Left renal cortex interstitium (tissue), 4 donors: ENCODE measurements at regions not wholly inside any gene's neighbourhood (a gene's known extent, or its start where the extent isn't known, plus 50 kb on each side); places are given as distances from the start of the nearest gene placed in this dataset.

Source experiments
- DNase-seq, 4 donors: peaks; one replicate each; pipeline ENCODE4 v3.0.0-alpha.2; 2013; ENCODE audit warnings: low read depth in 4 of 4, low spot score in 2 of 4, missing footprints in 1 of 4

DNA sequence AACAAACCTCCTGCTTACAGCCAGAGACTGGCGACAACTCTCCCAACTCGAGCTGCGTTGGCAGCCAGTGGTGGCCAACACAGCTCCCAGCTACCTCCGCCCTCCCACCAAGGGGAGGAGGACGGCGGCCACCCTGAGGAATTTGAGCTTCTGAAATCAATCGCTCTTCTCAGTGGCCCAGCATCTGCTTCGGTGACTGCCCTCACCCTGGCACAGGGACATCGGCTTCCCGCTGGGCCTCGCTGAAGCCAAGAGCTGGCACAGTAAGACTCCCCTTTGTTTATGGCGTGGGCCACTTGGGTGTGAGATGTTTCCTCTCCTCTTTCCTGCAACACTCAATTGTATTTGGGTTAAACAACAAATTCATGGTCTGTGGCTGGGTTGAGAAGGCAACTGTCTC lies 136.2 kb downstream of the ZBTB18 start:
- DNase-seq: no peak

GRCh38 chr1:244191581-244191980 lies 140.5 kb downstream of the ZBTB18 start:
- DNase-seq: no peak

- DNase-seq: no peak
Observed at GRCh38 chr1:244192325-244192724, 141.2 kb downstream of the ZBTB18 start.

DNA sequence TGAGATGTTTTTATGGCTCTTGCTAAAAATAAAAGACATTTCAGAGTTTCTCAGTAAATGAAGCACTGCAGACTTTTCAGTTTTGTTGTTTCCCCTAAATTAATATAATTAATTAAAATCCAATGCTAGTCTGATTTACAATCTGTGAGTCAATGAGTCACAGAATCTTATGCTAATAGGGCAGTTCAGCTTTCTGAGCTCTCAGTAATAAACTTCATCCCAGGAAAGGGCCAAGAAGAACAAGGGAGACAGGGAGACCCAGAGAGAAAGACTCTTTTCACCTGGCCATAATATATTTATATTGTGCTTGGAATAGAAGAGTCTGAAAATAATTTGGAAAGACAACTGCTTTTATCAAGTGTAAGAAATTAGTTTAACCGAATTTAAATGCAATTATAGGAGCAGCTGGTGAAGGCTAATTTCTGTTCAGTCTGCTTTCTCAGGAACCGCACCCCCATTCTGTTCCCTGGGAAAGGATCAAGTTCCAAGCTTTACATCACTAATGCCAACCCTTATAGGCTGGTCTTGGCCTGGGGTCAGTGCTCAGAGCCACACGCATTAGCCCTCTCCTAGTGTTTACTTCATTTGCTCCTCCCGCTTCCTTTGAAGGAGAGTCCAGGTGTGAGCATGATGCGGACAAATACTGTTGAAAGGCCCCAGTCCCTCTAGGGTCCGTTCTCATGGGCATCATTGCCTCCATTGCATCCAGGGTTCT lies 145.6 kb downstream of the ZBTB18 start:
- no peak for DNase-seq

GRCh38 chr1:244197851-244198375 lies 146.8 kb downstream of the ZBTB18 start:
- DNase-seq: no peak

GRCh38 chr1:244199902-244200301 lies 148.8 kb downstream of the ZBTB18 start:
- DNase-seq: no peak

- DNase-seq: no peak
Observed at GRCh38 chr1:244200596-244200995, 149.5 kb downstream of the ZBTB18 start.

GRCh38 chr1:244201750-244202149 lies 150.7 kb downstream of the ZBTB18 start:
- DNase-seq: no peak

DNA sequence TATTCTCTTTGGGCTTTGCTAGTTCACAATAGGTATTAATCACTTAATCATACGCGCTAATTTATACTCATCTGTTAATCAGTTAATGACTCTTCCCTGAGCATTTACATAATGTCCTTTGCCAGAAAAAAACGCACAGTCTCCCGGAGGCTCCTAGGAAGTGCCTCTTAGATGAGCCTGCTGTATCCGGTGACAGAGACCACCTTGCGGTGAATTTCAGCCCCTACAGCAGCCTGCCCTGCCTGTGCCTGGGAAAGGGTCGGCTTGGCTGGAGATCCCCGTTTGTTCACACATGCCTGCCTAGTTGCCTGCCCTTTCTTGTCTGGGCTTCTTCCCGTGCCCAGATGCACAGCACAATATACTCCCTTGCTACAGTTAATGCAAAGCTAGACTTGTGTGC lies 152.9 kb downstream of the ZBTB18 start:
- no peak for DNase-seq

DNA sequence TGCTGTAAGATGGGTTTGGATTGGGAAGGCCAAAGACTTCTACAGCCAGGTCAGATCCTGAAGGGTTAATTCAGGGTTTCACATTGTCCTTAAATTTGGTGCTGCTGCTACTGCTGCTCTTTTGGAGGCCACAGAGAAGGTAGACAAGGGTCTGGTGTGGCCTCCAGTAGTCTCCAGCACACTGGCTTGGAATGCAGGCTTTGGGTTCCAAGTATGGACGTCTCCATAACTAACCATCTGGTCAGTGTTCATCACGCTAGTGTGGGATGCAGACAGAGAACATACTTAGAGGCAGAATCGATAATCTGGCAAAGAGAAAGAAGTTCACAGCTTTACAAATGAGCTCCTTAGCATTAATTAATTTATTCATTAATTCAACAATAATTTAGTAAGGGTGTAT lies 154.1 kb downstream of the ZBTB18 start:
- DNase-seq: no peak

DNA sequence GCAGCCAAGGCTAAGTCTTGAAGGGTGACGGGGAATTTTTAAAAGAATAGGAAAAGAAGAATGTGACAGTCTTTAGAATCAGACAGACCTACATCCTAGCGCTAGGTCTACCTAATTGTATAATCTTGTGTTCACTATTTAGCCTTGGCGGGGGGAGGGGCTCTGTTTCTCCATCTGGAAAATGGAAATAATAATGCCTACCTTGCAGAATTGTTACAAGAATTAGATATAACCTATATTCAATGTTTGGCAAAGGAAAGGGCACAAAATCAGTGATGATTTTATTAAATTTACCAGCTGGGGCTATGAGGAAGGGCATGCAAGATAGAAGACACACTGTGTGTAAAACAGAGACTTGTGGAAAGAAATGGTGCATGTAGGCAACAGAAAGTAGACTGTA lies 154.8 kb downstream of the ZBTB18 start:
- no peak for DNase-seq

GRCh38 chr1:244207042-244207934 lies 156.2 kb downstream of the ZBTB18 start:
- no peak for DNase-seq

GRCh38 chr1:244207935-244208244 lies 156.8 kb downstream of the ZBTB18 start:
- DNase-seq: no peak

GRCh38 chr1:244209955-244210354 lies 158.9 kb downstream of the ZBTB18 start:
- no peak for DNase-seq

DNA sequence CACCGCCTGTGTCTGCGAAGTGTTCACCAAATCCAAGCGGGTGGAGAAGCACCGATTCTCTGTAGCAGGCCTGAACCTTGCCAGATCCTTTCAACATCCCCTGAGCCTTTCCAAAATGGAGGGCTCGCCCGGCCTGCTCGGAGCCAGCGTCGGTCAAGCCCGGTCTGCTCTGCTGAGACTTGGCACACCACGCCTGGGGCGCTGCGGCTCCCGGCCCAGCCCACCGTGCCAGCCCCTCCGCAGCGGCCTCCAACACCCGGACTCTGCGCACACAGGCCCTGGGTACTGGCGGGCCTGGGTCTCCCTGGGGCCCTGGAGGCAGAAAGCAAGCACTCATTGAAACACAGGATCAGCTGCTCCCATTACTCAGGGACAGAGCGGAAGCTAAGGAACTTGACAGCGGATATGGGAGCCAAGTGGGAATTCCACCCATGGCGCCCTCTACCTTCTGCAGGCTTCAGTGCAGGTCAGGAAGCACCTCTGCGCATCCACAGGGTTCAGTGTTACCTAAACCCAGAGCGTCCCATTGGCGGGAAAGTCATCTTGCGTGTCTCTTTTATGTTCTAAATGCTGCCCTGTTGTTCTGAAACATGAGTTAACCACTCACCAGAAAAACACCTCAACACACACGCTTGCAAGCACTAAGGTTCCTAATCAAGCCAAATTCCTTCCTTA lies 159.9 kb downstream of the ZBTB18 start:
- no peak for DNase-seq

DNA sequence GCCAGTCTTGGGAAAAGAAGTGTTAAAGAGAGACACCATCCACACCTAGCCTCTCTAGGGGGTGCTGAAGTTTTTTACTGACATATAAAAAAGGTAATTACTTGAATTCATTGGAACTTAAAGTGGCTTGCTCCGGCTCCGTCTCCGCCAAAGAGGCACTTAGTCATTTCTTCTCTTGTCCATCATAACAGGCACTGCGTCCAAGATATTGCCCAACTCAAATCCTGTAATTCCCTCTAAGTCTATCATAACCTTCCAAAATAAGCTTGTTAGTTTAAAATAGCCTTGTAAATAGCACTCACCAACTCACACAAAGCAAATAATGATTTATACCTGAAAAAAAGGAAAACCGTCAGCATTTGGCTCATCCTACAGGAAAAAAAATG lies 160.5 kb downstream of the ZBTB18 start:
- no peak for DNase-seq

- DNase-seq: no peak
Observed at GRCh38 chr1:244212219-244212618, 161.1 kb downstream of the ZBTB18 start.

DNA sequence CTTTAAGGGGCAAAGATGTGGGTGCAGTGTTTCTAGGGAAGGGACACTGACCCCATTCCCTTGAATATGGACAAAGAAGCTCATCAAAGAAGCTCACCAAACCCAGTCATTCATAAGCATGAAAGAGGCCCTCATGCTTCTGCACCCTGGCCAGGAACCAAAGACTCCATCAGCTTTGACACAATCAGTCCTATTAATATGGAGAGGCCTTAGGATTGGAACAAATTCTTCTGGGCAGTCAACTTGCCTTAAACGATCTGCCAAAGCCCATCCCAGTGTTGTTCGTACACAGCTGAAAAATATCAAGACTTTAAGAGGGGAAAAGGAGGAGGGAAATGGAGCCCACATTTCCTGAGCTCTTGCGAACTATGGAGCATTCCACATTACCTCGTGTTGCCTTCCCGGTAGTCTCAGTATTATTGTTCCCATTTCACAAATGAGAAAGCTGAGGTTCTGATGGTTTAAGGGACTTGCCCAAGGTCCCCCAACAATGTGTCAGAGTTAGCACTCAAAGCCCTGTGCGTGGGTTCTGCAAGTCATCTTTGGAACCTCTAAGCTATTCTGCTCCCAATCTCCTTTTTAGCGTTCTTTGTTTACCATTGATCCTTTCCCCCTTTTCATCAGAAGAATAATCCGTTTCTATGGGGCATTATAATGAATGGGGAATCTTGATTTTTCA lies 161.9 kb downstream of the ZBTB18 start:
- no peak for DNase-seq

DNA sequence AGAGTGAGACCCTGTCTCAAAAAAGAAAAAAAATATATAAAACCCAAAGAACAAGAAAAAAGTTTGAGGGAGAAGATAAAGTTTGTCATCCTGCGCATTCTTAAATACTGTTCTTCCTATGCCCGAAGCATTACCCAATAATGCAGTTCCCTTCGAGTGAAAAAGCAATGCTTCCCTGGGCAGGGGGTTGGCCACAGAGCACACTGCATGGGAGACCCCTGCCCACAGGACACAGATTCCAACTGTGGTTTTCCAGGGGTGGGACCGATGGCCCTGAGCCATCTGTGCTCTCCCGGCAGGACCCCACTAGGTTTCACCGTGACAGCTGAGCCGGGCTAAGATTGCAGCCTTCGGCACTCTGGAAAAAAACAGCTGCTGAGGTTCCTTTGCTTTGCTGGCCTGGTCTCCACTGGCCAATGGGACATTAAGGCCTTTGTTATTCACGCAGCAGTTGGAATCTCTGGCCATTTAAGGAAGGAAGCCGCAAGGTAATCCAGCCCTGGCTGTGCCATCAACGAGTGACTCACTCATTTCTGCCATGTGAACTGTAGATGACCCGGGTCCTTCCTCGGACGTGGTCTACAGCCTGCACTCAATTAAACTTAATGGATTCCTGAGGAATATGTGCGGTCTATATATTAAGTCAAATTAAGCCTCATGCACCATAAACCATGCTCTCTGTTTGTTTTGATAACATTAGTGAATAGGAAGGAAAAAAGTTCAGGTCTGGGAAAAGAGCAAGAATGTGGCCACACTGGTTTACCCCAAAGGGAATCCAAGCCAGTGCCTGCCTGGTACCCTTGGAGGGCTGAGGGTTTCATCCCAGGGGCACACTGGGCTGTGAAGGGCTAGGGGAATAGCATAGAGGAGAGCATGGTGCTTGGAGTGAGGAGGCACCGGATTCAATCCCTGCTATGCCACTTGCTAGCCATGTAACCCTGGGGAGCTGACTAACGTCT lies 163.2 kb downstream of the ZBTB18 start:
- peak in 1 of 4 donors; percentile 78 for DNase-seq

- DNase-seq: no peak
Observed at GRCh38 chr1:244216836-244217235, 165.8 kb downstream of the ZBTB18 start.
